ENCODE measurements at regions not wholly inside any gene's neighbourhood (a gene's known extent, or its start where the extent isn't known, plus 50 kb on each side); places are given as distances from the start of the nearest gene placed in this dataset.

DNA sequence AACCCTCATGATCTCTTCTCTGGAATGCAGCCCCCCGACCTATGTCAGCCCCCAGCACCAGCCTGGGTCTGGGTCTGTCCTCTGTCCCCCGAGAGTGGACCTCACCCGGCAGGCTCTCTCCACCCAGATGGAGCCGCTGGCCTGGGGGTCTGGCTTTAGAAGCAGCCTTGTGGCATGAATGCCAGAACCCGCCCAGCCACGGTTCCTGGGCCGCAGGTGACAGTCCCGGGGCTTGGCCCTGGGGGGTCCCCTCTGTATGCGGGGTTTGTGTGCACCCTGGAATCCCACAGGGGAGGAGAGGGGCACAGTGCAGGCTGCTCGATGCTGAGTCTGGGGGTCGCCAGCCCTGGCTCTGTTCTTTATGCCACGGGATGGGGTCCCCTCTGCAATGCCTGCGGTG lies 96.0 kb upstream of the ACTRT2 start:
- Histone ChIP-seq H2BK5ac (ENCODE audit: low read depth, low read length, poor library complexity, severe bottlenecking) (no peak overlapping the region), H3K23ac (ENCODE audit: low read depth, low read length) (no peak overlapping the region), H2BK120ac (ENCODE audit: low read depth, low read length) (no peak overlapping the region), H2BK15ac (ENCODE audit: low read depth, low read length) (no peak overlapping the region), H3K56ac (ENCODE audit: extremely low read depth, insufficient read depth, low read length) (no peak overlapping the region), H3K9me1 (ENCODE audit: insufficient read depth, low read length) (no peaks in the 10 kb centered on the region), H3K4me1 (ENCODE audit: control insufficient read depth, insufficient read depth, low read length) (no peaks in the 10 kb centered on the region), H2BK20ac (ENCODE audit: low read depth, low read length) (no peak overlapping the region), H2AFZ (replicated peaks; ENCODE audit: low read length, poor library complexity) (no peak overlapping the region), H3K9ac (ENCODE audit: low read depth, low read length) (no peak overlapping the region), H4K91ac (ENCODE audit: insufficient read depth, low read depth, low read length) (no peak overlapping the region), H2AK5ac (ENCODE audit: low read depth, low read length) (no peak overlapping the region), H3K4ac (ENCODE audit: low read depth, low read length) (no peak overlapping the region), H3K9me3 (ENCODE audit: control insufficient read depth, insufficient read depth, low read length) (peaks cover 72% of the 10 kb centered on the region), H3K27ac (ENCODE audit: insufficient read depth, low read length) (no peak overlapping the region), H3K14ac (replicated peaks; ENCODE audit: low read depth, low read length) (no peak overlapping the region), H4K5ac (ENCODE audit: low read depth, low read length) (no peak overlapping the region), H4K20me1 (ENCODE audit: insufficient read depth, low read length) (no peaks in the 10 kb centered on the region), H3K4me3 (ENCODE audit: insufficient read depth, low read depth, low read length) (no peak overlapping the region), H3K4me2 (ENCODE audit: low read depth, low read length) (no peak overlapping the region), H3K27me3 (ENCODE audit: control insufficient read depth, insufficient read depth, low read length) (no peaks in the 10 kb centered on the region), H3K79me1 (ENCODE audit: low read depth in 1 of 2, low read length in 2 of 2) (no peaks in the 10 kb centered on the region), H3K36me3 (ENCODE audit: control insufficient read depth, insufficient read depth, low read length) (no peaks in the 10 kb centered on the region), H3K18ac (ENCODE audit: low read depth, low read length) (no peak overlapping the region), H2AK9ac (replicated peaks; ENCODE audit: low read depth, low read length, poor library complexity) (no peak overlapping the region), H4K8ac (ENCODE audit: low read depth in 2 of 2, low read length in 2 of 2) (no peak overlapping the region)
- POLR2A ChIA-PET (ENCODE audit: unreplicated experiment) = no interaction called here
- 58% methylated on average over 5 of the region's 13 CpGs; no CpG with 5 or more reads in 1 of the 2 experiments for WGBS, 2 experiments (ENCODE audit: extremely low coverage in 2 of 2, insufficient read length in 1 of 2)
- BruUV-seq (replicated peaks) = no TSS peak
- TF ChIP-seq CEBPB (IDR thresholded peaks at IDR 0.05; ENCODE audit: low read depth, low read length) (no peak), MAFK (IDR thresholded peaks at IDR 0.05; ENCODE audit: low read depth, low read length) (no peak)
- TF ChIP-seq, protein P1, sequence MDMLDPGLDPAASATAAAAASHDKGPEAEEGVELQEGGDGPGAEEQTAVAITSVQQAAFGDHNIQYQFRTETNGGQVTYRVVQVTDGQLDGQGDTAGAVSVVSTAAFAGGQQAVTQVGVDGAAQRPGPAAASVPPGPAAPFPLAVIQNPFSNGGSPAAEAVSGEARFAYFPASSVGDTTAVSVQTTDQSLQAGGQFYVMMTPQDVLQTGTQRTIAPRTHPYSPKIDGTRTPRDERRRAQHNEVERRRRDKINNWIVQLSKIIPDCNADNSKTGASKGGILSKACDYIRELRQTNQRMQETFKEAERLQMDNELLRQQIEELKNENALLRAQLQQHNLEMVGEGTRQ (IDR thresholded peaks at IDR 0.05; ENCODE audit: low read depth, low read length) = no peak
- TF ChIP-seq, protein P2, sequence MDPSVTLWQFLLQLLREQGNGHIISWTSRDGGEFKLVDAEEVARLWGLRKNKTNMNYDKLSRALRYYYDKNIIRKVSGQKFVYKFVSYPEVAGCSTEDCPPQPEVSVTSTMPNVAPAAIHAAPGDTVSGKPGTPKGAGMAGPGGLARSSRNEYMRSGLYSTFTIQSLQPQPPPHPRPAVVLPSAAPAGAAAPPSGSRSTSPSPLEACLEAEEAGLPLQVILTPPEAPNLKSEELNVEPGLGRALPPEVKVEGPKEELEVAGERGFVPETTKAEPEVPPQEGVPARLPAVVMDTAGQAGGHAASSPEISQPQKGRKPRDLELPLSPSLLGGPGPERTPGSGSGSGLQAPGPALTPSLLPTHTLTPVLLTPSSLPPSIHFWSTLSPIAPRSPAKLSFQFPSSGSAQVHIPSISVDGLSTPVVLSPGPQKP (IDR thresholded peaks at IDR 0.05; ENCODE audit: borderline replicate concordance, low read depth, low read length) = no peak
- dilution Hi-C loops (cut with HindIII; ENCODE audit: low sequenced_read_pairs, unreplicated experiment) = no loop called here
- DNase-seq = no peak
- intact Hi-C loops (cut with micrococcal nuclease) = no loop called here
- CTCF ChIA-PET = no interaction called here
- in situ Hi-C loops (cut with MboI; ENCODE audit: low sequenced_read_pairs) = no loop called here
- ATAC-seq (ENCODE audit: low read depth) = no peak

All from IMR-90 (cell line).